Hematopoietic multipotent progenitor cell treated with erythropoietin and hydrocortisone succinate and interleukin-3 and kit ligand, for 15 days (in vitro differentiated cells): ENCODE measurements at regions not wholly inside any gene's neighbourhood (a gene's known extent, or its start where the extent isn't known, plus 50 kb on each side); places are given as distances from the start of the nearest gene placed in this dataset.

ENCODE experiments used
- DNase-seq: peaks from one replicate; pipeline ENCODE4 v3.0.0-alpha.2; 2015; ENCODE audit warnings: low spot score

DNA sequence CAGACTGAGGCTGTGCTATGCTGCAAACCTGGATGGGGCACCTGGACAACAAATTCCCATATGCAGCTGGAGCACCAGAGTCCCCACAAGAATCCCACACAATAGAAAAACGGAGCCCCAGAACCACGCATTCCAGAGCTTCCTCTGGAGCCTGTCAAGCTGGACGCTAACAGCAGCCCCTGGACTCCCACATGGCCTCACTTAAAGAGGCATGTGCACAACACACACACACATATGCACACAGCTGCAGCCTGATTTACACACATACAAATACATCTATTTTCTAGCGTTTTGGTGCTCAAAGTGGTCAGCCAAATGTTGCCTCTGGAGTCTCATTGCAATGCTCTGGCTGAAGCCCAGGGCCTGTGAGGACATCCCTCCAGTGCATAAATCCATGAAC lies 632.7 kb upstream of the ID2 start:
- no peak for DNase-seq

DNA sequence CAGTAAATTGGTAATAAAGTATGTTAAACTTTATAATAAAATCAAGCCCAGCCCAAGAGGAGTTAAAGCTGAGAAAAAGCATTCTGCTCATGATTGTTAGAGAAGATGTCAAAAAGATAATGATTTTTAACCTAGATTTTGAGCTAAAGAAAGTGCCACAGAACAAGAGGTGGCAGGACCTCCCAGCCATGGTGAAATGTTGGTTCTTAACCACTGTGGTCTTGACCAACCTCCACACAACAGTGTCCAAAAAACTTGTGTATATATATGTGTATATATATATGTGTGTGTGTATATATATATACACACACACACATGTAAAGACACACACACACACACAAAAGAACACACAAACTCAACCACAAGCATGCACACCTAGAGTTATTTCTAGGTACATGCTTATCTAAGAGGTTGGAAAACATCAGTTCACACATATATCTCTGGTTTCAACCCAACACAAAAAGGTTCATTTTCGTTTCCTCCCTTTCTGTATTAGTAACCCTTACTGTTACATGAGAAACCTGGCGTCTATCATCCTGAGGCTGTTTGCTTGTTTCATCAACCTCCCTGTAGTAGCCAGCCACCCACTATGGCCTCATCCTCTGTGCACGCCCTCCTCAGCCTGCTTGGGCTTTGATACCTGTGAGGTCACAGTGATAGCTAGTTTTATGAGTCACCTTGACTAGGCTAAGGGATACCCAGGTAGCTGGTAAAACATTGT lies 631.8 kb upstream of the ID2 start:
- no peak for DNase-seq

DNA sequence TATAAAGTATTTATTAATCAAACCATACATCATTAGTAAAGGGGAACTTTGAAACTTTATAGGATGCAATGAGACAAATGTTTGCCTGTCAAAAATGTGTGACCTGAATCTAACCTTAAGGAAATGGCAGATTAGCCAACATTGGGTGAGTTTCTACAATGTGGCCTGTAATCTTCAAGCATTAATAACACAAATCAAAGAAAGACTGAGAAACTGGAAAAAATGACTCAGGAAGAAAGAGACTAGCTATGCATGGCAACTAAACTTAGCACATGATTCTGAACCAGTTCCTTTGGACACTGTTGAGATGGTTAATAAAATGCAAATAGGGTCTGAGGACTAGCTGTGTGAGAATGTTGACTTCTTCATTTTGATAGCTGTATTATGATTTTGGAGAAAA lies 628.6 kb upstream of the ID2 start:
- DNase-seq: no peak

DNA sequence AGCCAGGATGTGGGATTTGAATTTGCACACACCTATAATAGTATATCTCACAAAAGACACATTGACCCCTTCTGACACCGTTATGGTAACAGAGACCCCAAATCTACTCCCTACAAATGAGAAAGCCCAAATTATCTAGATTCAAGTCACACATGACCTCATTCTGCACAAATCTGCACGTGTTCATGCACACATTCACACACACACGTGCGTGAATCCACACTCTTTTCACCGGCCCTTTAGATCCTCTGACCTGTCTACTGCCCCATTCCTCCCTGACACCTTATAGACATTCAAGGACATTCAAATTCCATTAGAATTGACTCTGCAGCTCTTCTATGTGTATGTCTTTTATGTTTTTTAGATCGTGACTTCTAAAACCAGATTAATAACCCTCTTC lies 627.8 kb upstream of the ID2 start:
- no peak for DNase-seq

GRCh38 chr2:8058652-8059051 lies 623.2 kb upstream of the ID2 start:
- DNase-seq: no peak

DNA sequence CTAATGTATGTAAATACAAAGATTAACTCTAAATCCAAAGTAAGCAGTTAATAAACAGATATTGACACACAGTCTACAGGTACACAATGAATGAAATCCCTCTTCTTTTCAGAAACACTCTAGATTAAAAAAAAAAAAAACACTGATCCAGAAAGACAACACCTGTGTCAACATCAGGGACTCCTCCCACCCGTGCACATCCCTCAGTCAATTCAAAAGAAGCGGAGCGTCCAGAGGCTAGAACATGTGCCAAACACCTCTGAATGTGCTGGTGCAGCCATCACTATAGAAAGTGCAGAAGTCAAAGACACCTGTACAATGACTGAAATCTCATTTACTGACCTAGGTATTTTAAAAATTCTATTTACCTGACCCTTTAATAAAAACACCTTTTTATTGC lies 622.6 kb upstream of the ID2 start:
- no peak for DNase-seq

DNA sequence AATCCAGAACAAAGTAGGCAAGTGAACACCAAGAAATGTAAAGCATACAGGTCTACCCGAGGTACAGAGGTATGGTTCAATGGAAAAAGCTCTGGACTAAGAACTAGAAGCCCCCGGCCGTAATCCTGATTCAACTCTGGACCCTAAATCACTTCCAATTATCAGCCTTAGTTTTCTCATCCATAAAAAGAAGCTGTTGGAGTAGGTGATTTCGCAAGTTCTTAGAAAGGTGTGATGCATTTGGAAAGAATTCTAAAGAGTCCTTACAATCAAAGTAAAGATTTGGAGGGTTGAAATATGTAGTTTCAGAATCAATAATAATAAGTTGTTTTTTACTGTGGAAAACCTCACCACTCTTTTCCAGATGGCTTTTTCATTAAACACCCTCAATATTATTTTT lies 622.1 kb upstream of the ID2 start:
- no peak for DNase-seq

GRCh38 chr2:8061219-8061618 lies 620.6 kb upstream of the ID2 start:
- no peak for DNase-seq

- no peak for DNase-seq
Measured at GRCh38 chr2:8064603-8065002, 617.3 kb upstream of the ID2 start.

DNA sequence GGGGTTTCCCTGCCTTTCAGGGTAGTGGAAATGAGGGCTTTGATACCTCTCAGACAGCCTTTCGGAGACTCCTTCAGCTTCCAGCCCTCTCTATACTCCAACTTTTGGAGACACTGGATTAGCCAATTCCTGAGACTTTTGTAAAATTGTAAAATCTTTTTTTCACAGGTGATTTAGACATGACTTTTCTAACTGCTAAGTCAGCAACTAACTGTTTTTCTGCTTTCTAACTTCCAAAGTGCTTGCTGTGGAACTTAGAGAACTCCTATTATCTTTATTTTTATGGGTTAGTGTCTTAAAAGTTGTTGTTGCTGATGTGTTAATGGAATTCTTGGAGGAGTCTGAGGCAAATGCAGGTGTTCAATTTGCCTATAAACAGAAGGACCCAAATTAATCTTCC lies 616.7 kb upstream of the ID2 start:
- no peak for DNase-seq

DNA sequence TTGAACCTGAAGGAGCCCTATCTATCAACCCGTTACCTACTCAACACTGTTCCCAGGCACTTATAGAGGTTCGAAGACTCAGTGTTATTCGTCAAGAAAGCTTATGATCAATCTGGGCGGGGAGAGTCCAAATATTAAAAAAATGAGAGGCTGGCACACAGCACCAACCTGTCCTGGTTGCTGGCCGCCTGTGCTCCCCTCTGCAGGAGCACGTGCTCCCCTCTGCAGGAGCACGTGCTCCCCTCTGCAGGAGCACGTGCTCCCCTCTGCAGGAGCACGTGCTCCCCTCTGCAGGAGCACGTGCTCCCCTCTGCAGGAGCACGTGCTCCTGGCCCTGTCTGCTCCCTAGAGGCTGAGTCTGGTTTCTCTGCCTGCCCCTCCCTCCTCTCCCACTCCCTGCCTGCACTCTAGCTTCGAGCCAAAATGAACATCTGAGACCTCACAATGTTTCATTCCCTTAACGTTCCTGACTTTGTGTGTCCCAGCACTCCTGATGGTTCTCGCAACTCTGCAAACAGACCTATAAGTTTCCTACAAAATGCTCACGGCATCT lies 614.0 kb upstream of the ID2 start:
- DNase-seq: no peak

GRCh38 chr2:8072907-8073306 lies 608.9 kb upstream of the ID2 start:
- DNase-seq: no peak

- DNase-seq: no peak
Measured at GRCh38 chr2:8073916-8074315, 607.9 kb upstream of the ID2 start.

DNA sequence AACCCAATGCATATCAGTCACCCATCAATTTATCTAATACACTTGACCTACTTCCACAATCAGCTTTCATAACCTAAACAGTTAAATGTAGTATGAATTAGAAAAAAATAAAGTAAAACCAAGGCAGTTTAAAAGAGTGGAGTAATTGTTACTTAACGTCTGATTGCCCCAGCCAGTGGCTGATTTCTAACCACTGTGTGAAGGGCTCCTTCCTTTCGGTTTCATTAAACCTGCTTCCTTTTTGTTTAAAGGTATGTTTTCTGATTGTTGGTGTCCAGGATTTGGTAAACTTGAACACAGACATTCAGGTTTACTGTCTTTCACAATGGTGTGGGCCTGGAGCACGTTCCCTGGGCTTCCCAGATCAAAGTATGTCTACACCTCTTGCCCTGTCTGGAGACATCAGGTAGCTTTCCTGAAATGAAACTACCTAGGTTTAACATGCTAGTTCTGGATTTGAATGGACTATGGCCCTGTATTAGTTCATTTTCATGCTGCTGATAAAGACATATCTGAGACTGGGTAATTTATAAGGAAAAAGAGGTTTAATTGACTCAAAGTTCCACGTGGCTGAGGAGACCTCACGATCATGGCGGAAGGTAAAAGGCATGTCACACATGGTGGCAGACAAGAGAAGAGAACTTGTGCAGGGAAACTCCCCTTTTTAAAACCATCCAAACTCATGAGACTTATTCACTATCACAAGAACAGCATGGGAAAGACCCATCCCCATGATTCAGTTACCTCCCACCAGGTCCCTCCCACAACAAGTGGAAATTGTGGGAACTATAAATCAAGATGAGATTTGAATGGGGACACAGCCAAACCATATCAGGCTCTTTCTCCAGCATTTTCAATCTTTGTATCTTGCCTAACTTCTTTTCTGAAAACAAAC lies 605.2 kb upstream of the ID2 start:
- no peak for DNase-seq

- no peak for DNase-seq
Measured at GRCh38 chr2:8078705-8079104, 603.2 kb upstream of the ID2 start.

- no peak for DNase-seq
Measured at GRCh38 chr2:8080063-8080462, 601.8 kb upstream of the ID2 start.

- no peak for DNase-seq
Measured at GRCh38 chr2:8081130-8081529, 600.7 kb upstream of the ID2 start.

- no peak for DNase-seq
Measured at GRCh38 chr2:8082840-8083239, 599.0 kb upstream of the ID2 start.

GRCh38 chr2:8086357-8086756 lies 595.5 kb upstream of the ID2 start:
- DNase-seq: no peak

GRCh38 chr2:8086796-8087479 lies 594.9 kb upstream of the ID2 start:
- no peak for DNase-seq

DNA sequence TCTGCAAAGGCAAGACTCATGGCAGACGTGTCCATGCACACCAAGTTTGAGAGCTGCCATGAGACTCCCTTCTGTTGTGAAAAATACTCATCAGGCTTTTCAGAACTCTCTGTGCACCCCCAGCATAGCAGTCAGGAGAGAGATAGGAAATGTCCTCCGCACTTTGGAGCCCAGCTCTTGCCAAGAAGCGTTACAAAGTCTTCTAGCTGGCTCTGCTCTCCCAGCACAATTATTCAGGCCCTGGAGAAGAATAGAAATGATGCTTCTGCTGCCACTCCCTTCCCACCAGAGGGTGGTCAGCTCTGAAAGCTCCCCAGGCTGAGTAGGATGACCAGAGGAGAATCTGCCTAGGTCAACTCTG lies 594.4 kb upstream of the ID2 start:
- DNase-seq: no peak

- DNase-seq: no peak
Measured at GRCh38 chr2:8088810-8089209, 593.0 kb upstream of the ID2 start.

DNA sequence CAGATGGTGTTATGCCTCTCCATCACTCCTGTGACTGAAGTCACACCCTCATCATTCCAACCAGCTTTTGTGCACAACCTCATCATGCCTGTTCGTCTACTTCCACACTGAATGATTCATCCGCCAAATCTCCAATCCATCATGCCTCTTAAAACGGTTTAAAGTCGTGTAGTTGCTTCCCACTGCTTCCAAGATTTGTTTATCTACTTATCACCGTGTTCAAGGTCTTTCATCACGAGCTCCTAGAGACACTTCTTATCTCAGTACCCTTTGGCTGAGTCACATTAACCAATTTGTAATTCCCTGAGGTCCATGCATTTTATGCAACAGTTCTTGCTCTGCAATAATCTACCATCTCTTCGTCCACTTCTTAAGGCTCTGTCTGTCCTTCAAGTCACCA lies 592.3 kb upstream of the ID2 start:
- no peak for DNase-seq
